Kidney (tissue), 13 donors: ENCODE measurements at regions not wholly inside any gene's neighbourhood (a gene's known extent, or its start where the extent isn't known, plus 50 kb on each side); places are given as distances from the start of the nearest gene placed in this dataset.

ENCODE experiments used
- DNase-seq, 5 donors: peaks; one replicate each; pipeline ENCODE4 v3.0.0-alpha.2; 2013 to 2020
- FAIRE-seq: peaks from 2 replicates; lab custom pipeline; 2012; peaks lifted over from hg19 to GRCh38; lab: Jason Lieb, UNC
- H3K27ac ChIP-seq, 2 donors: one replicate each; pipeline ENCODE4 v1.7.0; 2013; ENCODE audit warnings: low read depth in 2 of 2, low read length in 2 of 2, inconsistent platforms in 1 of 2
- H3K27me3 ChIP-seq: one replicate; pipeline ENCODE4 v1.7.1; 2013; ENCODE audit warnings: low read length, inconsistent platforms; ENCODE audit not compliant: control insufficient read depth, insufficient read depth
- H3K36me3 ChIP-seq, 3 donors: one replicate each; pipeline versions ENCODE4 v1.7.0 to v1.7.1; 2013; ENCODE audit warnings: low read length in 3 of 3, control low read depth in 1 of 3, inconsistent platforms in 1 of 3; ENCODE audit not compliant: insufficient read depth in 3 of 3, control insufficient read depth in 2 of 3
- H3K4me1 ChIP-seq, 3 donors: one replicate each; pipeline versions ENCODE4 v1.7.0 to v1.7.1; 2013; ENCODE audit warnings: low read length in 3 of 3, inconsistent platforms in 1 of 3, low read depth in 1 of 3; ENCODE audit not compliant: control insufficient read depth in 2 of 3, insufficient read depth in 2 of 3
- H3K4me3 ChIP-seq, 3 donors: one replicate each; pipeline versions ENCODE4 v1.7.0 to v1.8.1; 2013; ENCODE audit warnings: low read length in 3 of 3, control low read depth in 1 of 3, inconsistent platforms in 1 of 3
- H3K9ac ChIP-seq, 3 donors: one replicate each; pipeline versions ENCODE4 v1.7.0 to v1.7.1; 2013; ENCODE audit warnings: low read length in 3 of 3, control low read depth in 1 of 3, inconsistent platforms in 1 of 3
- H3K9me3 ChIP-seq, 3 donors: one replicate each; pipeline versions ENCODE4 v1.7.0 to v1.7.1; 2013; ENCODE audit warnings: low read length in 3 of 3, control low read depth in 1 of 3, inconsistent platforms in 1 of 3; ENCODE audit not compliant: control insufficient read depth in 2 of 3, insufficient read depth in 1 of 3
- CTCF ChIP-seq: IDR thresholded peaks from 3 replicates; pipeline ENCODE4 v1.5.1; 2012; ENCODE audit warnings: mild to moderate bottlenecking, moderate library complexity, borderline replicate concordance; ENCODE audit not compliant: insufficient read depth; ENCODE audit errors: extremely low read depth
- intact Hi-C: fragments of 100-400 bp; cut with DNase I; formaldehyde crosslinking; loops from one replicate; pipeline ENCODE4 v1.11.1; 2022
- donor health status: control.
- donor health status: control.
- donor health status: control.
- donor health status: control.
- donor health status: control.
- donor health status: DM: yes; HTN: yes; CAD: no.
- donor health status: Normal renal cell carcinoma (clear cell type).

DNA sequence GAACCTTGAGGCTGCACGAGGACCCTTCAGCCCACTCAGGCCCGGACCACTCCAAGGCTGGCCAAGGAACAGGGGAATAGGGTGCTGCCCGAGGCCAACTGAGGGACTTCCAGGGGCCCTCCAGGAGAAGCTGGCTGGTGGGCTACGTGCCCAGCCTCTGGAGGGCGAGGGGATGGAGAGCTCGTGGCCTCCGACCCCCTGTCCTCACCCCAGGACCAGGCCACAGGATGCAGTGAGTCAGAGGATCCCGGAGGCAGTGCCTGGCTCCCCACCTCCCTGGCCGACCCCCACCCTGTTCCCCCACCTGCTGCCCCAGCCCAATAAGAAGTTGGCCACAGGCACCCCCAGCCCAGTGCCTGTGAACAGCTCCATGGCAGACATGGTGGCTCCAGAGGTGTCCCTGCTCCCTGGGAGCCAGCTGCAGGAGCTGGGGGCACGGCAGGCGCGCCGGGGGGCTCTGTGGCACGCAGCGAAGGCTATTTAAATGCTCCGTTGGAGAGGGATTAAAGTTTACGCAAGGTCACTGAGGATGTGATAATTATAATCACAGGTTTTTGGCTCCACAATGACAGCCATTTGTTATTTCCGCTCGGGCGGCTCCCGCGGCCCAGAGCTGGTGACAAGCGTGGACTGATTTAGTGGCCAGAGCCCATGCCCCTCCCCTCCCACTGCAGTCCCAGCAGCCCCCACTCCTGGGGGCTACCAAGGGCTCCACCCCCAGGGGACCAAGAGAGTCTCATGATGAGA is 95.7 kb upstream of the NKX1-1 start:
- Histone ChIP-seq H3K9ac (no peak overlapping the region), H3K4me1 (no peaks in the 10 kb centered on the region), H3K36me3 (no peaks in the 10 kb centered on the region), H3K27ac (no peak overlapping the region), H3K4me3 (no peak overlapping the region), H3K9me3 (no peaks in the 10 kb centered on the region), H3K27me3 (peaks cover 4% of the 10 kb centered on the region)
- no peak for FAIRE-seq
- intact Hi-C loops, result no loop called here
- no peak for TF ChIP-seq CTCF
- DNase-seq, result peak in 4 of 5 donors; percentile 12 to 51 (median 30)

DNA sequence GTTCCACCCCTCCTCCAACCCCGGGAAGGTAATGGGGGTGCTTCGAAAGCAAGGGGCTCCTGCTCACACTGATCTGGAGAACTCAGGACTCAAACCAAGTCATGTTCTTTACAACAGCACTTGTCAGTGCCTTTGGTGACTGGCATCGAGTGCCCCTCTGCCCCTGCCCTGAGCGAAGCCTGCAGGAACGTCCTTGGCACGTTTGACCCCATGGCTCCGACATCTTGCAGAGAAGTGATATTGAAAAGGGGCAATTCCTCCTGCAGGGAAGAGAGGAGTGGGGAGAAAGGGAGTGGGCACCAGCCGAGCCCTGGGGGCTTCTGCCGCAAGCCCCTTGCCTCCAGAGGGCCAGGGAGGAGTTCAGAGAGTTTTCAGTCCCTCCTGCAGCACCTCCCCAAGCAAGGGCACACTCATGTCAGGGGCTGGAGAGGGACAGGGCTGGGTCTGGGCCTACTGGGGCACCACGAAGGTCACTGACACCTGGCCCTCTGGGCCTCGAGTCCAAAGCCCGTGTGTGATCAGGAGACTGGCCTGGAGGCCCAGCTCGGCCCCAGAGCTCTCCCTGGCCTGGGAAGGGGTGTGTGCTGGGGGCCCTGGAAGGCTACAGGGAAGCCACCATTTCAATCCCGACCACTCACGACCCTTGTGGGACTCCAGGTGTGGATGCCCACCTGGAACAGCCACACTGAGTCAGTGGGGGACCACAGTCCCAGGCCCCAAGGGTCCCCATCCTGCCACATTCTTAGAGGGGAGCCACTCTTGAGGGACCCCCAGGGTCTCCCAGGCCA is 94.9 kb upstream of the NKX1-1 start:
- Histone ChIP-seq H3K9me3 (no peaks in the 10 kb centered on the region), H3K36me3 (no peaks in the 10 kb centered on the region), H3K4me1 (no peaks in the 10 kb centered on the region), H3K9ac (no peak overlapping the region), H3K4me3 (no peak overlapping the region), H3K27me3 (peaks cover 3% of the 10 kb centered on the region), H3K27ac (no peak overlapping the region)
- no peak for TF ChIP-seq CTCF
- intact Hi-C loops, result no loop called here
- FAIRE-seq, result no peak
- peak in 2 of 5 donors; percentile 30 to 51 for DNase-seq

GRCh38 chr4:1500231-1500965 is 94.2 kb upstream of the NKX1-1 start:
- DNase-seq, result peak in 2 of 5 donors; percentile 30 to 62

More at GRCh38 chr4:1500231-1500965, 94.2 kb upstream of the NKX1-1 start:
- Histone ChIP-seq H3K27me3 (peaks cover 2% of the 10 kb centered on the region), H3K9ac (no peak overlapping the region), H3K36me3 (no peaks in the 10 kb centered on the region), H3K4me3 (no peak overlapping the region), H3K9me3 (no peaks in the 10 kb centered on the region), H3K4me1 (no peaks in the 10 kb centered on the region), H3K27ac (no peak overlapping the region)
- no peak for FAIRE-seq
- TF ChIP-seq CTCF, result no peak
- intact Hi-C loops, result no loop called here
